Lower lobe of right lung (tissue), 2 donors: ENCODE measurements at regions not wholly inside any gene's neighbourhood (a gene's known extent, or its start where the extent isn't known, plus 50 kb on each side); places are given as distances from the start of the nearest gene placed in this dataset.
"Not testable (repeated sequence)": the region's sequence is repeated elsewhere in the genome, so short reads cannot be mapped to it uniquely, and the experiment has no call there.

Source experiments
- ATAC-seq, 2 donors: fragments of 200-7000 bp; cut with Tn5 transposase; one replicate each; pipeline ENCODE4 v1.9.1; 2020 to 2022; ENCODE audit warnings: mild to moderate bottlenecking in 2 of 2, moderate library complexity in 2 of 2
- DNase-seq: peaks from one replicate; pipeline ENCODE4 v3.0.0-alpha.2; 2020
- H3K27ac ChIP-seq: fragments of 200-600 bp; one replicate; pipeline ENCODE4 v1.8.0; 2022
- H3K27me3 ChIP-seq: fragments of 200-600 bp; one replicate; pipeline ENCODE4 v1.8.0; 2022; ENCODE audit warnings: low read depth
- H3K36me3 ChIP-seq: fragments of 200-600 bp; one replicate; pipeline ENCODE4 v1.8.0; 2022; ENCODE audit warnings: mild to moderate bottlenecking
- H3K4me1 ChIP-seq: fragments of 200-600 bp; one replicate; pipeline ENCODE4 v1.8.0; 2022
- H3K4me3 ChIP-seq: fragments of 200-600 bp; one replicate; pipeline ENCODE4 v1.8.0; 2022; ENCODE audit warnings: mild to moderate bottlenecking
- H3K9me3 ChIP-seq: fragments of 200-600 bp; one replicate; pipeline ENCODE4 v1.8.0; 2022
- CTCF ChIP-seq: fragments of 200-600 bp; IDR thresholded peaks from one replicate; pipeline ENCODE4 v1.8.0; 2022; ENCODE audit warnings: antibody characterized with exemption, mild to moderate bottlenecking
- intact Hi-C: fragments of 100-400 bp; cut with DNase I; formaldehyde crosslinking; loops from one replicate; pipeline ENCODE4 v1.11.0; 2022
- donor health status: DM: no; HTN: yes; CAD: no; lungs with severe emphysema.

- Histone ChIP-seq H3K4me3 (no peak overlapping the region), H3K4me1 (no peaks in the 10 kb centered on the region), H3K27ac (no peak overlapping the region), H3K36me3 (no peaks in the 10 kb centered on the region), H3K27me3 (no peaks in the 10 kb centered on the region), H3K9me3 (no peaks in the 10 kb centered on the region)
- intact Hi-C loops = no loop called here
- no peak for TF ChIP-seq CTCF
- DNase-seq = no peak
- ATAC-seq = no peak
Measured at GRCh38 chr1:222181191-222181590, 366.7 kb downstream of the HHIPL2 start.

- H3K9me3 ChIP-seq, H3K36me3 ChIP-seq, H3K27ac ChIP-seq, DNase-seq, ATAC-seq, intact Hi-C loops, H3K27me3 ChIP-seq, H3K4me3 ChIP-seq, H3K4me1 ChIP-seq: not testable (repeated sequence)
Measured at GRCh38 chr1:222177496-222177895, 370.4 kb downstream of the HHIPL2 start.

- DNase-seq (no peak), ATAC-seq (peak; percentile 30 to 60)
- intact Hi-C loops = no loop called here
- Histone ChIP-seq H3K27me3 (no peaks in the 10 kb centered on the region), H3K27ac (no peak overlapping the region), H3K36me3 (no peaks in the 10 kb centered on the region), H3K4me3 (no peak overlapping the region), H3K4me1 (no peaks in the 10 kb centered on the region), H3K9me3 (peaks cover 3% of the 10 kb centered on the region)
- peak; percentile 45 for TF ChIP-seq CTCF
Measured at GRCh38 chr1:222171005-222171404, 376.9 kb downstream of the HHIPL2 start.

GRCh38 chr1:222168621-222169020 is 379.3 kb downstream of the HHIPL2 start:
- Histone ChIP-seq H3K27ac (no peak overlapping the region), H3K4me1 (no peaks in the 10 kb centered on the region), H3K4me3 (no peak overlapping the region), H3K9me3 (peaks cover 3% of the 10 kb centered on the region), H3K27me3 (no peaks in the 10 kb centered on the region), H3K36me3 (no peaks in the 10 kb centered on the region)
- DNase-seq = no peak
- TF ChIP-seq CTCF = no peak
- ATAC-seq = no peak
- intact Hi-C loops = no loop called here

GRCh38 chr1:222167896-222168295 is 380.0 kb downstream of the HHIPL2 start:
- H3K36me3 ChIP-seq = no peaks in the 10 kb centered on the region
- intact Hi-C loops = no loop called here
- ATAC-seq = no peak

GRCh38 chr1:222167111-222167510 is 380.8 kb downstream of the HHIPL2 start:
- ATAC-seq (peak; percentile 39 to 45), DNase-seq (no peak)
- TF ChIP-seq CTCF = peak; percentile 59
- Histone ChIP-seq H3K4me3 (no peak overlapping the region), H3K27me3 (no peaks in the 10 kb centered on the region), H3K27ac (no peak overlapping the region), H3K9me3 (peaks cover under 1% of the 10 kb centered on the region), H3K36me3 (no peaks in the 10 kb centered on the region), H3K4me1 (no peaks in the 10 kb centered on the region)
- intact Hi-C loops = no loop called here

More at GRCh38 chr1:222167896-222168295, 380.0 kb downstream of the HHIPL2 start:
- no peak for TF ChIP-seq CTCF
- Histone ChIP-seq H3K27me3 (no peaks in the 10 kb centered on the region), H3K27ac (no peak overlapping the region), H3K9me3 (peaks cover 3% of the 10 kb centered on the region), H3K4me1 (no peaks in the 10 kb centered on the region), H3K4me3 (no peak overlapping the region)
- DNase-seq = no peak
